HG02870 (cell line): ENCODE measurements at regions not wholly inside any gene's neighbourhood (a gene's known extent, or its start where the extent isn't known, plus 50 kb on each side); places are given as distances from the start of the nearest gene placed in this dataset.
"Not testable (repeated sequence)": the region's sequence is repeated elsewhere in the genome, so short reads cannot be mapped to it uniquely, and the experiment has no call there.

Source experiments
- ATAC-seq: cut with Tn5 transposase; IDR thresholded peaks from one replicate; pipeline ENCODE4 v1.9.1; 2021; ENCODE audit warnings: mild to moderate bottlenecking, moderate library complexity; ENCODE audit not compliant: unreplicated experiment

DNA sequence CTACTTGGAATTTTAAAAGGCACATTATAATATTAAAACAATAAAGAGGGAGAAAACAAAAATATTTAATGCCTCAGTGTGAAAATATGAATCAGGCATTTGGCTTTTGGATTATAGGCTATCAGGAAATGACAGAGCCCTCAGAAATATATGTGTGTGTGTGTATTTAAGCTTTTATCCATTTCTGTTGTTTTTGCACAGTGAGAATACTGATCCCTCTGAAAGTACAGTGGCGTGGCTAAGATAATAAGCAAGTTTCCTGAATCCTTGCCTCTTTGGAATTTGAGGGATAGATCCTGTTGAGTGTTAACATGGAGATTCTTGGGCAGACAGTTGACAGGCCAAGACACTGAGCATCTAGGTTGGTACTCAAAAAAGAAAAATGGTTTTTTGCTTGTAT is 234.8 kb upstream of the ZBTB20 start:
- ATAC-seq = no peak

DNA sequence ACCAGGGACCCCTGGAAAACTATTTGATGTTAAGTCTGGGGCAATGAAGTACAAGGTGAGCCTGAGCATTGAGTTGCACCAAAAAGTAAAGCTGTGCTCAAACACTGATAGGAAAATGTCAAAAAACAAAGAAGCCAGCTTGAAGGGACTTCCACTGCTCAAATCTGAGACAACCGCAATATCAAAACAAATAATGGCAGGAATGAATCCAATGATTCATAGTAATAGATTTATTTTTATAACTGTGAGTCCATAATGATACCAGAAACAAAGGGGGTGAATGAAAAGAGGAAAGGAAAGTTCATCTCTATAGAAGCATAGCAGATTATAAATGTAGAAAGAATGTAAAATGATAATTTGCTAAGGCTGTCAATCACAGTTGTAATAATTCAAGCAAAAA is 237.3 kb upstream of the ZBTB20 start:
- ATAC-seq = no peak

DNA sequence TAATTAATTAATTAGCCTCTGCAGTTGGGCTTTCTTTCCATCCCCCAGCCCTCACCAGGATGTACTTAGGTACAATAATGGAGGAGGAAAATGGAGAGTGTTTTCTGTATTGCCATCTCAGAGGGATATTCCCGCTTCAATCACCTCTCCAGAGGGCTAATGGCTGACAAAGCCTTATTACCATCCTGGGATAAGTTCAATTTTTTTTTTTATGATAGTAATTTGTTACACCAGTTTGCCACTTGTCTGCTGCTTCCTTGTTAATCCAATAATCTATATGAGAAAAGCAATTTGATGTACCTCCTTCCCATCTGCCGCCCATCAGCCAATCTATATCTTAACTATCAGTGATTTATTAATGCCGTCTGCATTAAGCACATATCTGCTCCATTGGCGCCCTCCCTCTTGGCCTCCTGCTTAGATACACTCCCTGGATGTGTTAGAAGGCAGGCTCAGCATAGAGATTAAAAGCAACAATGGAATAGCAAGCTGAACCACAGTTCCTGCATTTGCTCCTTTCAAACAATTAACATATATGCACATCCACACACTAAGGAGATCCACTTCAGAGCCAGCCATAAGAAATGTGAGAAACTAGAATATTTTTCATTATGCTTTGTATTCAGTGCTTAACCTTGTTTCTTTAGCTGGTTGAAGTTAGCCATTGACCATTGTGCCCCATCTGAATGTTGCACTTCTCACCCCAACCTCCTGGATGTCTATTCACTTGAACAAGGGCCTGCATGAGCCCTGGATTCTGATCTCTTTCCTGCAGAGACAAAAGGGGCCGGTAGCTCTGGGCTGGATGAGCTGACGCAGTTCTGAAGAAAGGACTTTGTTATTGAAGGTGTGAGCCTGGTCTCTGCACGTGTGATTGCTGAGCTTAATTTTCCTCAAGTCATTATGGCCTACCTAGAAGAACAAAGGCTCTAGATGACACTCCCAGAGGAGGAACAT is 237.3 kb upstream of the GAP43 start:
- no peak for ATAC-seq

DNA sequence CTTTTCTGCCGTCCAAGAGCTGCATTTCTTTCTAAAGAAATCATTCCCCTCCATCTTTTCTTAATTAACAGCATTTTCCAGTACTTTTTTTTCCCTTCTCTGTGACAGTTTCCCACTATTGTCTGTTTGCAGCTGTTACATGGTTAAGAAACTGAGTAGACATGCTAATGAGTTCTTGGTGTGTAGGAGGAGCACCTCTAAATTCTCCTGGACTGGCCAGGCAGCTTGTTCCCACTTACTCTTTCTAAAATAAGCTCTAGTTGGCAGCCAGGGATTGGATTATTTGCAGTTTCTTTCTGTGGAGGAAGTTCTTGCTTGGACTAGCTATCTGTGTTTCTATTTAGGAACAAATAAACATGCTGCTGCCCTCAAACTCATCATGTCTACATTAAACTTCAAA is 235.1 kb upstream of the GAP43 start:
- ATAC-seq = no peak

DNA sequence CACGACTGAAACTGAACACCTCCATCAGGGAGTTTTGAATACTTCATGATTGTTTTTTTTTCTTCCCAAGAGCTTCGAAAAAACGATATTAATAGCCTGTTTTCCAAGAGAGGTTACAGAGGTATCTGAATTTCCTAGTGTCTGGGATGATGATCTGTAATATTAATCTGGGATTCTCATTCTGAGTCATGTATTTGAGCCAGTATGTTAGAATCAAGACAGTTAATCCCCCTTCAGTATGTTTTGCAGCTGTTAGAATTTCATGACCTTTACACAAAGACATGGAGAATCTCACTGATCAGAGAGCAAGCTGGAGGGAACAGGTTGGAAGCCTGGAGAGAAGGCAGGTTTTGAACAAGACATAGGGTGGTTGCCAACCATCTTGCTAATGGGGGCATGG is 234.5 kb upstream of the GAP43 start:
- no peak for ATAC-seq

DNA sequence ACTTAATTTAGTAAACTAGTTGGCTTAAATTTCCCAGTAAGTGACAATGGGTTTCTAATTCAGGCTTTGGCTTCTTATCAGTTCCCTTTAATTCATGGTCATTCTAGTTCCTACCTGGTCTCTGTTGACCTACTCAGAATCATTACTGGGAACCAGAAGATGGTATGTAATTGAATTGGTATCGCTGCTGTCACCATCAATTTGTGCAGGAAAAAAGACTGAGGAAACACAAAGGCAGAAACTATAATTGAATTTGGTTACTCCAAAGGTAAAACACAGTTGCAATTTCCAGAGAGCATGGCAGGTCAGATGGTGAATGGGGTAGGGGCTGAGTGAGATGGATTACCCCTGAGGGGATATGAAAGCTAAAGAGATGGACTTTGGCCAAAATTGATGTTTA is 226.5 kb upstream of the GAP43 start:
- ATAC-seq = no peak

DNA sequence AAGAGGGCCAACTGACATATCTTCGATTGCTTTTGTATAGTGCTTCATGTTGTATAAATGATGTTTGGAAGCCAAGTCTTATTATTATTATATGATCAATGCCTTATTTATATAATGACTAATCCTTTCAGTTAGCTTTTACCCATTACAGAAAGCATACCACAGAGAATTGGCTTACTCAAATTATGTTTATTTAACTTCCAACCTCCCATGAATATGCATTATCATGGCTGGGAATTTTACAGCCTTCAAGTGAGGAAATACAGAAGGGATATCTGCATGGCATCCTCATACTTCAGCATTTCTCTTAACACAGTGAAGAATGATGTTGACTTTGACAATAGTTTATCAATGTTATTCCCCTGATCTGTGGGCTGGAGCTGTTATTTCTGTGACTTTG is 225.9 kb upstream of the GAP43 start:
- ATAC-seq = no peak

DNA sequence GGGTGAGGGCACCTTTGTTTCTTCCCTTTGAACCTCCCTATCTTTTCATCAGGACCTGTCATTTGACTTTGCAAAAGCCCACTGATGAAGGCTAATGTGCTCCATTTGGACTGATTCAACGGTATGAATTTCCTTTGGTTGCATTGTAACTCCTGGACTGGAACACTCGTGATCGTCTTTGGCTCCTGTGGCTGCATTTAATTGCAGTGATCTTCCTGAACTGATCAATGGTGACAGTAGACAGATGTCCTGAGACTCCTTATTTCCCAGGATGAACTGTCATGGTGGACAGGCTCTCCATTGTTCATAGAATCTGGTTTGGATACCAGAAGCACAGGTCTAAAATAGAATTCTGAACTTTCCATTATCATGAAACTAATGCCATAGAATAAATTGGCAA is 224.8 kb upstream of the GAP43 start:
- ATAC-seq = no peak

DNA sequence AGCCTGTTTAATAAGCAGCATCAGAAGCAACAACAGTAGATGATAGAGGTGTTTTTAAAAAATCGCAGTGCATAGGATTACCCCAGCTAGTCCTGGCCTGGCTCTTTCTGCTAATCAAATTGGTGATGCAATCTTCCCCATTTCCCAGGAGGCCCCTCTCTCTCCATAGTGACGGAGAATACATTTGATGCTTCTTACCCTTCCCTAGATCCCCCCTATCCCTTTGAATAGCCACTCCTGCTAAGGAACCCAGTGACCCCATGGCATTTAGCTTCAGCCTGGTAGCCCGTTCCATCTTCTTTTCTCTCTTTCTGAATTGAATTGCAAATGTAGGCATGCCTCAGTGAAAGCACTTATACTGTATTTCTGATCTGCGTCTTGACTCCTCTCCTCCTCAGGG is 223.6 kb upstream of the GAP43 start:
- ATAC-seq = no peak

DNA sequence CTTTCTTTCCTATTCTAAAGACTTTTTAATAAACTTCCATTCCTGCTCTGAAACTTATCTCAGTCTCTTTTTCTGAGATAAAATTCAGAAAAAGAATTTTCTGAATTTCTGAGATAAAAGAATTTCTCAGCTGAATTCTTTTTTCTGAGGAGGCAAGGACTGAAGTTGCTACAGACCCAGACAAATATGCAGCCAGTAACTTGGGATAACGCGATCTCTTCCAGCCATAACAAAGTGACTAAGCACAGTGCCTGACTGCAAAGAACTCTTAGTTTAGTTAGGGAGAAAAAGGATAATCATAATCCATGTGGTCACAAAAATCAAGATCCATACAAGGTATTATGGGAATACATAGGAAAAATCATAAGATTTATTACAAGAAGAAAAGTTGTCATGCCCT is 222.0 kb upstream of the GAP43 start:
- no peak for ATAC-seq

DNA sequence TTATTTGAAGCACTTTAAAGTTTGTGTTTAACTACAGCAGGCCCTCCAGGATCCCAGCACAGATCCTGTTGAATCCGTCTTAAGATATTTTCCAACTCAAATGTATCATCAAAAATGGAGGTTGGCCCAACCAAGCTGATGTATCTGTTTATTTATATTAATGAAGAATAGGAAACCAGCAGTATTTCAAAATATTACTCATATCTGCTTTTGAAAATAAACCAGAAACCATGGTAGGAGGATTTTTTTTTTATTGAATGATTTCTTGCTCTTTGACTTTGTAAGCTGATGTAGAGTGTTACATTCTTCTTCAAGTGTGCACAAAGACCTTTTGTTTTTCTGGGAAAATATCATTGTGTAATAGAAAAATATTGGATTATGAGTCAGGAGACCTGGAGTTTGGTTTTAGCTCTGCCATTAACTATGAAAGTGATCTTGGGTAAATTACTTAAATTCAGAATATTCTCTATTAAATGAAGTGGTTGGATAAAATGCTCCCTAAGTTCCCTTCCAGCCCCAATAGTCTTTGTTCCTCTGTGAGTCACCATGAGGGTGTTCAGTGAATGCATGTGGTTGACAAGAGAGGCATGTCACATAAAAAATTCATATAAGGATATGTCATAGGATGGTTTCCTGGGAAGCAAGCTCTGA is 221.3 kb upstream of the GAP43 start:
- ATAC-seq = no peak

DNA sequence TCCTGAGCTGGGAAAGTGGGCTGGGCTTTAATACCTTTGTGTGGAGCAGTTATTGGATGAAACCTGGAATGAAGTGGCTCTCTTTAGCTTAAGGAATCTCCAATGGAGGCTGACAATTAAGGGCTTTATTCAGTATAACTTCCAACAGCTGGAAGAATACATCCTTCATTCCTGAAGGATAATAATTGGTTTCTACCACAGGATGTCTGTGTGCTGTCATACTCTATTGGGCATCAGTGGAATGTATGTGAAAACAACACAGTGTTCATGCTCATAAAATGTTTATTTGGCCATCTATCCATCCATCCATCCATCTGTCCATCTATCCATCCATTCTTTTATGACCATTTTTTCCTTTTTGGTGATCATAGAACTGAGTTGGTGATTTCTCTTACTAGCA is 220.7 kb upstream of the GAP43 start:
- no peak for ATAC-seq

DNA sequence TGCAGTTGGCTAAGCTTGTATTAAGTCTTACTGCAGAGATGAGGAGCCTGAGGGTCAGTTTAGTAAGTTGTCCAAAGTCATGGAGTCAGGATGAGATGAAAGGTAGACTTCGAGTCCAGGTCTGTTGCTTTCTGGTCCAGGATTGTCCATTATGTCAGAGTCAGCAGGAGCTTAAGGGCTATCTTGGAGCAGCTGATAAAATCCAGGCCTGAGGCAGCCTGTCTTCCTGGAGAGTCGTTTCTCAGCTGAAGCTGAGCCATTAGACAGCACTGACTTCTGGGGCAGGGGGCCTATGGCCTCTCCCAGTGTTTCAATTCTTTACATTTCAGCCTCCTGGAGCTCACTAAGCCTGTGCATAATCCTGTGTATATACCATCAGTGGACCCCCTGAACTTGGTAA is 219.5 kb upstream of the GAP43 start:
- ATAC-seq = no peak

DNA sequence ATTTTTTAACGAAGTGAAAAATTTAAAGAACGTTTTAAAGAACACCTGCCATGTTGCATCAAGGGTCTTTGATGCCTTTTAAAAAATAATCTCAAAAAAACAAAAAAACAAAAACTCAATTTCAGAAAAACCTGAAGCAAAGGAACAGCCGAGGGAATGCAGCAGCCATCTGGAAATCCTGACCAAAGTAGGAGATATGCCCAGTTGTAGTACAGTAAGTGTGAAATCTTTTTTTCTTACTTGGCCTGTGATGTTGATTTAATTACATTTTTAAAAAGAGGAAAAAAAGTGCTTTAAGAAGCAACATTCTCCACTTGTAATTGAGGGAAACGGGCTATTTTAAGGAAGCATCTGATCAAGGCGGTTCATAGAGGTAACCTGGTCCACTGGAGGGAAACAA is 213.7 kb upstream of the GAP43 start:
- ATAC-seq = no peak

DNA sequence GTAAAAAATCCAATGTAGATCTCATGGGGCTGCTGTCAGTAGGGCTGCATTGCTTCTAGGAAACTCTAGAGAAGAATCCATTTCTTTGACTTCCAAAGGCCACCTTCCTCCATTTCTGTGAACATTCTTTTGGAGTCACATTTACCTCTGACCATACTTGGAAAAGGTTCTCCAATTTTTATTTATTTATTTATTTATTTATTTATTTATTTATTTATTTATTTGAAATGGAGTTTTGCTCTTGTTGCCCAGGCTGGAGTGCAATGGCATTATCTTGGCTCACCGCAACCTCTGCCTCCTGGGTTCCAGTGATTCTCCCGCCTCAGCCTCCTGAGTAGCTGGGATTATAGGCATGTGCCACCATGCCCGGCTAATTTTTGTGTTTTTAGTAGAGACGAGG is 208.7 kb upstream of the GAP43 start:
- not testable (repeated sequence) for ATAC-seq

DNA sequence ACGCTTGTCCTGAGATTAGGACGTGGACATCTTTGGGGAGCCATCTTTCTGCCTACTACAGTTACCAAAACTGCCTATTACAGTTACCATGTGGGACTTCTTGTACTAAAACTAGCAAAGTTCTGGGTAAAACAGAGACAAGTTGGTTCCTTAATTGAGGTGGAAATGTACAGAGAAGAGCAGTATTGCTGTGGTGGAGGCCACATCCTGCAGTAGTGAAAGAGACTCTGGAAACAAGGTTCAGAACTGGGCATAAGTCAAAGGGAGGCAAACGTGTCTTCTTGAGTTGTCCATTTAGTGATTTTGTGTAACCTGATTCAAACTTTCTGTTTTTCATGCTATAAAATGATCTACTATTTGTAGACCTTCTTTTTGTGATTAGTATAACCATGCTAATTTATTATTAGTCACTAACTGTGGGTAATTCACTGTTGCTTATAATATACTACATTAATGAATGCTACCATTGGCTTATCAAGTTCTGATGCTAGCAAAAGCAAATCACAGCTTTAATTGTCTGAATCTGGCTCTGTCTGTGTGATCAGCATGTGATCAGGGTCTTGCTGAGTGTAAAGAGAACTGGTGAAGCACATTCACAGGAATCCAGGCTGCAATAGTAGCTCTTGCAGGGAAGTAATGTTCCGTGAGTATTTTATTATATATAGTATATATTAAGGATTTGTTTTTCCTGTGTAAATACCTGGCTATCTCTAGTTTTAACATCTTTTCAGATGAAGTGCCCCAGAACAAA is 207.9 kb upstream of the GAP43 start:
- ATAC-seq = no peak

DNA sequence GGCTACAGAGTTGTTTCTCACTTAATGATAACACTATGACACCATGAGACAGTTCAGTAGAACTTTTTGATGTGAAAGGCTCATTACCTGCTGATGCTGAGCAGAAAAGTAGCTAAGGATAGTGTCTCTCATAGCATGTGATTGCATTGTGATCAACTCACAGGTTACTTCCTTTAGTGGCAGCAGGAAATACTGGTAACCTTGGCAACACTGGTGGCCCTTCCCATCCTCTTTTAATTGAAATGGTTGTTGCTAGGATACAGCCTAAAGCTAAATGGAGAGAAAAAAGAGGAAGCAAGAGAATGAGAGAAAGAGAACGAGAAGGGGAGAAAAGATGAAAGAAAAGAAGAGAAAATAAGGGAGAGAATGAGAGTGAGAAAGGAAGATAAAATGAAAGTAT is 204.7 kb upstream of the GAP43 start:
- ATAC-seq = no peak

DNA sequence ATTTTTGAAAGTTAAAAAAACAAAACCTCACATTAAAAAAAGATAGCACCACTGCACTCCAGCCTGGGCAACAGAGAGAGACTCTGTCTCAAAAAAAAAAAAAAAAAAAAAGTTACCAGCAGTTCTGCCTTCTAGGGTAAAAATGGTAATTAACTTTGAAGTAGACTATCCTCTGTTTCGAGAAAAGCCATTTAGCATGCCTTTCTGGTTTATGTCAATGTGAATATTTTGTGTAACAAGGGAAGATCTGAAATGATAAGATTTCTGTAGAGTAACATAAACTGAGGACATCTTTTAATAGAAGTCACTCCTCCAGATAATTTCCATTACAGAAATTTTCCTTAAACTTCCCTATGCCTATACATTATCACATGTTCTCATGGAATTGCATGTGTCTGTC is 203.2 kb upstream of the GAP43 start:
- no peak for ATAC-seq

DNA sequence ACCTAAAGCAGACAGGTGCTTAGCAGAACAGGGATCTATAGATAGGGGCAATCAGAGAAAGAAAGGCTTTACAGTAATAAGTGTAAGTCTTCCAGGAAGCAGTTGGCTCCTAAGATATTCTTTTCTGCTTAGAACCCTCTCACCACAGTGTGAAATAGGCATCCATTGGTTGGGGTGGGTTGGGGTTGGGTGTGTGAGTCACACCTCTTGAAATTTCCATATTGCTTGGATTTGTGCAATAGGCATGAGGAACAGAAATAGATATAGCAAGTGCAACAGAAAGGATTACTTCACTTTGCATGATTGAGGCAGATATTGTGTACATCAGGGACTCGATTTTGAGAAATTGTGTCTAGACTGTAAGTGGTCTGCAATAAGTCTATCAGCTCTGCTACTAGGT is 200.1 kb upstream of the GAP43 start:
- no peak for ATAC-seq

DNA sequence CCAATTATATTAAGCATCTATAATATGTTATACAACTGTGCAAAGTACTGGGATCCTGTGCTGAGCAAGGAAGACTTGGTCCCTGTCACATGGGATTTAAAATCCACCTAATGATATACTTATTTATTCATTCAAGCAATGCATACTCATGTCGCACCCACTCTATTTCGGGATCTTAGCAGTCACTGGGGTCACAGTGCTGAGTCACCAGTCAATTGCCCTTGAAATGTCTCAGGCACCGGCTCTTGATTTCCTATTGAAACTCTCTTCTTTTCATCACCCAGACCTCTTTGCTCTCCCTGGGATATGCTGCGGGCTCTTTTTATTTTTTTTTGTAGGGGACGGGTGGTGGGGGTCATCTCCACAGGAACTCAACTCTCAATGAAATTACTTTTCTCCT is 194.5 kb upstream of the GAP43 start:
- ATAC-seq = no peak

DNA sequence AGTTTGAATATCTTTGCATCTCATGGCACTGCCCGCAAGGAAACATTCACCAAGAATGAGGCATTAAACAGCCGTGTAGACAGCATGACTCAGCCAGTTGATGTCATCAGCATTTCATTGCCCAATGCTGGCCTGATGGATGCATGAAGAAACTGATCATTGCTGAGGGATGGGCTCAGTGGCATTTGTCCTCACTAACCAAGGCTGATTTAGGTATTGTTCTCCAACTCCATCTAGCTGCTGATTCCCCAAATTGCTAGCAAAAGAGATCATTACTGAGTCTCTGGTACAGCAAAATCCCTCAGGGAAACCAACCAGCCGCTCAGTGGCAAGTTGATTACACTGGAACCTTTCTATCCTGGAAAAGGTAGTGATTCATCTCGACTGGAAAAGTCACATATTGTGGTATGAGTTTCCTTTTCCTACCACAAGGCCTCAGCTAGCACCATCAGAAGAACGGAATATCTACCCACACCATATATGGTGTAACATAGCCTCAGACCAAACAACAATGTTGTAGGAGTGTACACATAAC is 186.5 kb upstream of the GAP43 start:
- no peak for ATAC-seq

DNA sequence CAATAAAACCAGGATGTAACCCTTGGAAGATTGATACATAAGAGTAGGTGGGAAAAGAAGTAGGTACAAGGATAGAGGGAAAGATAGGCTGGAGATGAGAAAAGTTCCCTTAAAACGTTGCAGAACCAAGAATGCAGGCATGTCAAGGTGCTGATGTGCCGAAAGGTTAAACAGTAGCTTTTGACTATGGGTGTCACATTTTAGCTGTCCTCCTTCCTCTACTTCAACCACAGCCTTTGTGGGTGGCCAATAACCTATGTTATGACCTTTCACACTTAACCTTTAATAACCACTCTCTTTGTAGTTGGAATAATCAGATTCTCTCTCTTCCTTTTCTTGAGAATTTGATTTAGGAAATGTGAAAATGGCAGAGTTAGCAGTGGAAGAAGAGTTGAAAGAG is 184.5 kb upstream of the GAP43 start:
- no peak for ATAC-seq
